Erythroblast (primary cell): ENCODE measurements at regions not wholly inside any gene's neighbourhood (a gene's known extent, or its start where the extent isn't known, plus 50 kb on each side); places are given as distances from the start of the nearest gene placed in this dataset.

Source experiments
- GATA1 ChIP-seq: IDR thresholded peaks from 2 replicates; pipeline ENCODE4 v1.6.1; 2011; ENCODE audit warnings: low read depth, mild to moderate bottlenecking, control low read depth, low read length, moderate library complexity
- POLR2A ChIP-seq: IDR thresholded peaks from 2 replicates; pipeline ENCODE4 v1.6.1; 2011; ENCODE audit warnings: mild to moderate bottlenecking, low read length

DNA sequence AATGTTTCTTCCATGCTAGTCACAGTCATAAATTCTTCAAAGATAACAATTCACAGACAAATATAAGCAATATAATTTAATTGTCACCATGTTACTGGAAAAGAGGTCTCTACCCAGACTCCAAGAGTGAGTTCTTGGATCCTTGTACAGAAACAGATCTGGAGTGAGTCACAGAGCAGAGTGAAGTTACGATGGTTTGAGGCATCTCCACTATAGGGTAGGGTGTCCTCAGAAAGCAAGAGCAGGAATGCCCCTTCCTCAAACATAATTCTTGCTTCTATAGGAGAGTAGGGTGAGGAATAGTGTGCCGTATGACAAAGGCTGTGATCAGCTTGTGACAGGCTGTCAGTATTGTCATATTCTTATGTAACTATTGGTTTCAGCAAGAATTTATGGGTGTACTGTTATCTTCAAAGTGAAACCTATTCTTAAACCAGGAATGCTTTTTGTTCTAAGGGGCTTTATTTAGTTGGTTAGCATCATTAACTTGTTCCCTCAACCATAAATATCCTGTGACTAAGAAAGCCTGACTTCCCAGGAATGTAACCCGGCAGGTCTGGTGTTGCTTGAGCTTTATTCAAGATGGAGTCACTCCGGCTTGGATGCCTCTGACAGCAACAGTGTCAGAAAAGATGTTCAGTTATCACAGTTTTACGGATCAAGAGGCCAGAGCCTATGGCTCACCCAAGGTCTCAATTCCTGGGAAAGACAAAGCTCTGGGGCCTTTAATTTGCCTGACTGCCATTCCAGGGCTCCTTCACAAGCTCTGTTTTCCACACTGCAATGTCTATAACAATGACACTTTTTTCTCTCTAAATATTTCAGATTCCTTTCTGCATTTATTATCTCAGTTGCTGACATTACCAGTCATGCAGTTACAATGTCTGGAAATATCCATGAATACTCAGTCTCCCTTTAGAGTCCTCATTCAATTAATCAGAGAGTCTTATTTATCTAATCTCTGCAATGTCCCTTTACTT lies 298.6 kb downstream of the C6orf118 start:
- TF ChIP-seq POLR2A (no peak), GATA1 (no peak)
